OCI-LY7 (cell line): ENCODE measurements at regions not wholly inside any gene's neighbourhood (a gene's known extent, or its start where the extent isn't known, plus 50 kb on each side); places are given as distances from the start of the nearest gene placed in this dataset.

ENCODE experiments used
- BruUV-seq: library from RNA; stranded (reverse); fragments of 400-500 nt; replicated peaks from 2 replicates; lab custom pipeline; 2021; lab: Mats Ljungman, UMichigan
- CTCF ChIA-PET: fragments of 300-600 bp; sonication (Branson Sonifier 250); formaldehyde crosslinking; loops from one replicate; lab custom pipeline; 2022; ENCODE audit warnings: antibody characterized with exemption; ENCODE audit not compliant: unreplicated experiment; lab: Charles Lee
- POLR2A ChIA-PET: fragments of 300-600 bp; sonication (Branson Sonifier 250); formaldehyde crosslinking; loops from one replicate; lab custom pipeline; 2022; ENCODE audit warnings: antibody characterized with exemption; lab: Charles Lee
- DNase-seq: peaks from one replicate; pipeline ENCODE4 v3.0.0-alpha.2; 2015; ENCODE audit warnings: low spot score
- H2AFZ ChIP-seq: fragments of 200-600 bp; sonication (generic), shearing (Covaris generic); 2 replicates; pipeline ENCODE4 v1.6.1; 2014; ENCODE audit warnings: mild to moderate bottlenecking, antibody characterized with exemption, low read length, moderate library complexity
- H3K27ac ChIP-seq: fragments of 200-600 bp; sonication (generic); 2 replicates; pipeline ENCODE4 v1.5.1; 2014; ENCODE audit warnings: mixed run types, low read depth, mild to moderate bottlenecking, moderate library complexity, low read length, inconsistent platforms; ENCODE audit not compliant: poor library complexity, severe bottlenecking
- H3K36me3 ChIP-seq: fragments of 200-600 bp; sonication (generic); 2 replicates; pipeline ENCODE4 v1.6.1; 2014; ENCODE audit warnings: mild to moderate bottlenecking, antibody characterized with exemption, low read length, moderate library complexity, mixed read lengths; ENCODE audit not compliant: insufficient read depth
- H3K4me1 ChIP-seq: fragments of 200-600 bp; sonication (generic); 2 replicates; pipeline ENCODE4 v1.5.1; 2014; ENCODE audit warnings: mild to moderate bottlenecking, low read length; ENCODE audit not compliant: insufficient read depth, poor library complexity, severe bottlenecking
- H3K4me2 ChIP-seq: fragments of 200-600 bp; sonication (generic); 2 replicates; pipeline ENCODE4 v1.6.1; 2014; ENCODE audit warnings: mild to moderate bottlenecking, low read length
- H3K4me3 ChIP-seq: fragments of 200-600 bp; sonication (generic); 2 replicates; pipeline ENCODE4 v1.5.1; 2014; ENCODE audit warnings: mild to moderate bottlenecking, low read depth, low read length; ENCODE audit not compliant: poor library complexity, severe bottlenecking
- H3K79me2 ChIP-seq: fragments of 200-600 bp; sonication (generic); 2 replicates; pipeline ENCODE4 v1.6.1; 2016; ENCODE audit warnings: low read depth, mild to moderate bottlenecking, low read length, moderate library complexity, mixed read lengths; ENCODE audit not compliant: insufficient read depth
- H3K9me2 ChIP-seq: fragments of 200-600 bp; sonication (generic); 2 replicates; pipeline ENCODE4 v1.6.1; 2016; ENCODE audit warnings: mild to moderate bottlenecking, low read length, mixed read lengths; ENCODE audit not compliant: insufficient read depth
- H3K9me3 ChIP-seq: fragments of 200-600 bp; sonication (generic); 2 replicates; pipeline ENCODE4 v1.6.1; 2014; ENCODE audit warnings: mild to moderate bottlenecking, mixed run types, low read length, mixed read lengths
- H4K20me1 ChIP-seq: fragments of 200-600 bp; sonication (generic); 2 replicates; pipeline ENCODE4 v1.6.1; 2014; ENCODE audit warnings: mild to moderate bottlenecking, antibody characterized with exemption, low read length, moderate library complexity, mixed read lengths; ENCODE audit not compliant: insufficient read depth
- CTCF ChIP-seq: fragments of 200-600 bp; sonication (generic); conservative IDR thresholded peaks from 2 replicates; pipeline ENCODE4 v1.5.1; 2014; ENCODE audit warnings: mild to moderate bottlenecking, antibody characterized with exemption, low read length, moderate library complexity, mixed read lengths
- EZH2phosphoT487 ChIP-seq: fragments of 200-600 bp; sonication (generic); IDR thresholded peaks from 2 replicates; pipeline ENCODE4 v1.6.1; 2018; ENCODE audit warnings: low read depth, borderline replicate concordance, mild to moderate bottlenecking, mixed run types, antibody characterized with exemption, low read length, moderate library complexity, mixed read lengths
- intact Hi-C: fragments of 100-400 bp; cut with micrococcal nuclease; formaldehyde crosslinking; loops from one replicate; pipeline ENCODE4 v1.10.0; 2022; ENCODE audit not compliant: unreplicated experiment

- ChIA-PET POLR2A (no interaction called here), CTCF (no interaction called here)
- no peaks in the 10 kb centered on the region for H3K36me3 ChIP-seq
- H3K4me3 ChIP-seq: no peak overlapping the region
- H3K27ac ChIP-seq: no peak overlapping the region
- H3K4me2 ChIP-seq: no peak overlapping the region
- H3K9me3 ChIP-seq: no peaks in the 10 kb centered on the region
- no TSS peak for BruUV-seq
- H2AFZ ChIP-seq: no peak overlapping the region
- no peaks in the 10 kb centered on the region for H3K9me2 ChIP-seq
- H3K4me1 ChIP-seq: no peaks in the 10 kb centered on the region
- intact Hi-C loops: no loop called here
- no peak for DNase-seq
- H4K20me1 ChIP-seq: no peaks in the 10 kb centered on the region
- H3K79me2 ChIP-seq: no peaks in the 10 kb centered on the region
- no peak for TF ChIP-seq CTCF
Measured at GRCh38 chr21:28826569-28826968, 166.1 kb downstream of the LTN1 start.

GRCh38 chr21:28826021-28826420 is 166.7 kb downstream of the LTN1 start:
- Histone ChIP-seq H3K9me2 (no peaks in the 10 kb centered on the region), H4K20me1 (no peaks in the 10 kb centered on the region), H3K4me1 (no peaks in the 10 kb centered on the region), H3K27ac (no peak overlapping the region), H3K36me3 (no peaks in the 10 kb centered on the region), H3K79me2 (no peaks in the 10 kb centered on the region), H3K4me3 (no peak overlapping the region), H3K9me3 (no peaks in the 10 kb centered on the region), H2AFZ (no peak overlapping the region), H3K4me2 (no peak overlapping the region)
- TF ChIP-seq CTCF (no peak), EZH2phosphoT487 (no peak)
- ChIA-PET CTCF (no interaction called here), POLR2A (interaction anchor here (0.6 kb wide), 1 partner anchor 303 kb away, joined by 3 read pairs; no protein-coding TSS in a partner anchor)
- BruUV-seq: no TSS peak
- DNase-seq: no peak
- intact Hi-C loops: no loop called here

- no peaks in the 10 kb centered on the region for H3K4me1 ChIP-seq
- CTCF ChIA-PET: interaction anchor here (0.5 kb wide), 1 partner anchor 243 kb away, joined by 4 read pairs; no protein-coding TSS in a partner anchor
- H3K36me3 ChIP-seq: no peaks in the 10 kb centered on the region
Measured at GRCh38 chr21:28823429-28823828, 169.2 kb downstream of the LTN1 start.

More at GRCh38 chr21:28823429-28823828, 169.2 kb downstream of the LTN1 start:
- Histone ChIP-seq H2AFZ (no peak overlapping the region), H3K79me2 (no peaks in the 10 kb centered on the region), H3K27ac (no peak overlapping the region), H3K4me2 (no peak overlapping the region), H3K9me2 (no peaks in the 10 kb centered on the region), H3K9me3 (no peaks in the 10 kb centered on the region), H3K4me3 (no peak overlapping the region), H4K20me1 (no peaks in the 10 kb centered on the region)
- no TSS peak for BruUV-seq
- POLR2A ChIA-PET: interaction anchor here (0.7 to 1.2 kb wide), 2 partner anchors 29 to 328 kb away, joined by 3 read pairs; no protein-coding TSS in a partner anchor
- intact Hi-C loops: no loop called here
- DNase-seq: no peak
- TF ChIP-seq EZH2phosphoT487 (no peak), CTCF (no peak)
